ENCODE measurements at regions not wholly inside any gene's neighbourhood (a gene's known extent, or its start where the extent isn't known, plus 50 kb on each side); places are given as distances from the start of the nearest gene placed in this dataset.

DNA sequence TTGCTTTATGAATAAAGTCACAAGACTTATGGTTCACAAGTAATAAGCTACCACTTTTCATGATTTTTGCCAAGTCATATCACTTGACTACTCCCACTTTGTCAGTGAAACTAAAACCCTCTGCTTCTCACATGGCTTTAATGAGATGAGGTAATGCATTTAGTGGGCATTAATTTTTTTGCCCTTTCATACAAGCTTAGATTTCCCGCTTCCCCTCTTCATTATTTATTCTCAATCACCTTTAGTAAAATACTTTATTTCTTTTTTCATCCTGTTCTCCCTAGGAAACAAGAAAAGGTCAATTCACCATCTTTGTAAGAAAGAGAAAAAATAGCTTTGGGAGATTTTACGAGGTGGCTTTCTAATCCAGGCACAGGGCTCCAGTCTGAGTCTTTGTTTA, 109.6 kb upstream of the STARD3NL start:
- Mint-ChIP-seq H3K4me1 (ENCODE audit: low read depth, unreplicated experiment) (no peaks in the 10 kb centered on the region), H3K27me3 (ENCODE audit: low read depth, unreplicated experiment) (no peaks in the 10 kb centered on the region), H3K9me3 (ENCODE audit: unreplicated experiment) (no peaks in the 10 kb centered on the region), H3K27ac (ENCODE audit: unreplicated experiment) (no peak overlapping the region), H3K36me3 (ENCODE audit: low read depth, unreplicated experiment) (no peaks in the 10 kb centered on the region), H3K4me3 (ENCODE audit: unreplicated experiment) (no peak overlapping the region)
- Histone ChIP-seq H3K27ac (ENCODE audit: low read depth, low read length) (no peak overlapping the region), H3K4me3 (ENCODE audit: insufficient read depth, low read depth, low read length) (no peak overlapping the region), H3K9ac (ENCODE audit: low read length) (no peak overlapping the region), H4K20me1 (ENCODE audit: insufficient read depth, low read length) (no peaks in the 10 kb centered on the region), H3K4me2 (ENCODE audit: low read length) (no peak overlapping the region), H3K4me1 (ENCODE audit: insufficient read depth, low read length) (no peaks in the 10 kb centered on the region), H3K27me3 (ENCODE audit: insufficient read depth, low read length) (no peaks in the 10 kb centered on the region), H2AFZ (ENCODE audit: low read depth, low read length) (no peak overlapping the region), H3K36me3 (ENCODE audit: insufficient read depth, low read length) (no peaks in the 10 kb centered on the region), H3K79me2 (ENCODE audit: insufficient read depth, low read length) (no peaks in the 10 kb centered on the region), H3K9me3 (ENCODE audit: insufficient read depth, low read depth, low read length) (no peaks in the 10 kb centered on the region)
- DNase-seq (ENCODE audit: low read depth) (no peak), FAIRE-seq (no peak)
- TF ChIP-seq, protein P1, sequence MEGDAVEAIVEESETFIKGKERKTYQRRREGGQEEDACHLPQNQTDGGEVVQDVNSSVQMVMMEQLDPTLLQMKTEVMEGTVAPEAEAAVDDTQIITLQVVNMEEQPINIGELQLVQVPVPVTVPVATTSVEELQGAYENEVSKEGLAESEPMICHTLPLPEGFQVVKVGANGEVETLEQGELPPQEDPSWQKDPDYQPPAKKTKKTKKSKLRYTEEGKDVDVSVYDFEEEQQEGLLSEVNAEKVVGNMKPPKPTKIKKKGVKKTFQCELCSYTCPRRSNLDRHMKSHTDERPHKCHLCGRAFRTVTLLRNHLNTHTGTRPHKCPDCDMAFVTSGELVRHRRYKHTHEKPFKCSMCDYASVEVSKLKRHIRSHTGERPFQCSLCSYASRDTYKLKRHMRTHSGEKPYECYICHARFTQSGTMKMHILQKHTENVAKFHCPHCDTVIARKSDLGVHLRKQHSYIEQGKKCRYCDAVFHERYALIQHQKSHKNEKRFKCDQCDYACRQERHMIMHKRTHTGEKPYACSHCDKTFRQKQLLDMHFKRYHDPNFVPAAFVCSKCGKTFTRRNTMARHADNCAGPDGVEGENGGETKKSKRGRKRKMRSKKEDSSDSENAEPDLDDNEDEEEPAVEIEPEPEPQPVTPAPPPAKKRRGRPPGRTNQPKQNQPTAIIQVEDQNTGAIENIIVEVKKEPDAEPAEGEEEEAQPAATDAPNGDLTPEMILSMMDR (IDR thresholded peaks at IDR 0.05; ENCODE audit: insufficient read depth, low read depth, low read length) = no peak

DNA sequence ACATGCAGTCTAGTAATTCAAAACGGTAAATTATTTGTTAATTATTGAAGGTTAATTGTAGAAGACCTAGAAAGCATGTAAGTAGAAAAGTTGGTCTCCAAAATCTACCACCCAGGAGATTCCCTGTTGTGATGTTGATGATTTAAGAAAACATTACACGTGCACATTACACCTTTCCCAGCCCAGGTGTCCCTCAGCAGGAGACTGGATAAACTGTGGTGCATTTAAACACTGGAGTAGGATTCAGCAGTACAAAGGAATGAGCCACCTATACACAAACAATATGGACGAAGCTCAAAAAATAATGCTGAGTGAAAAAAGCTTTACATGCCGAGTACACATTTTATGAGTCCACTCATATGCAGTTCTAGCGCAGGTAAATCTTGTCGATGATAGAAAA, 109.0 kb upstream of the STARD3NL start:
- no peak for DNase-seq (ENCODE audit: low read depth)
- no peak overlapping the region for H3K27ac Mint-ChIP-seq (ENCODE audit: unreplicated experiment)
- FAIRE-seq = no peak
- no peak overlapping the region for H2AFZ ChIP-seq (ENCODE audit: low read depth, low read length)
- H4K20me1 ChIP-seq (ENCODE audit: insufficient read depth, low read length) = no peaks in the 10 kb centered on the region
- H3K36me3 Mint-ChIP-seq (ENCODE audit: low read depth, unreplicated experiment) = no peaks in the 10 kb centered on the region
- no peaks in the 10 kb centered on the region for H3K36me3 ChIP-seq (ENCODE audit: insufficient read depth, low read length)
- no peaks in the 10 kb centered on the region for H3K4me1 ChIP-seq (ENCODE audit: insufficient read depth, low read length)
- no peaks in the 10 kb centered on the region for H3K27me3 Mint-ChIP-seq (ENCODE audit: low read depth, unreplicated experiment)
- no peak overlapping the region for H3K4me3 ChIP-seq (ENCODE audit: insufficient read depth, low read depth, low read length)
- H3K4me3 Mint-ChIP-seq (ENCODE audit: unreplicated experiment) = no peak overlapping the region
- H3K27ac ChIP-seq (ENCODE audit: low read depth, low read length) = no peak overlapping the region
- H3K4me1 Mint-ChIP-seq (ENCODE audit: low read depth, unreplicated experiment) = no peaks in the 10 kb centered on the region
- H3K27me3 ChIP-seq (ENCODE audit: insufficient read depth, low read length) = no peaks in the 10 kb centered on the region
- H3K79me2 ChIP-seq (ENCODE audit: insufficient read depth, low read length) = no peaks in the 10 kb centered on the region
- H3K9ac ChIP-seq (ENCODE audit: low read length) = no peak overlapping the region
- H3K9me3 Mint-ChIP-seq (ENCODE audit: unreplicated experiment) = no peaks in the 10 kb centered on the region
- H3K4me2 ChIP-seq (ENCODE audit: low read length) = no peak overlapping the region
- H3K9me3 ChIP-seq (ENCODE audit: insufficient read depth, low read depth, low read length) = no peaks in the 10 kb centered on the region
- no peak for TF ChIP-seq EZH2 (IDR thresholded peaks at IDR 0.05; ENCODE audit: insufficient read depth, low read length)
- TF ChIP-seq, protein P1 (IDR thresholded peaks at IDR 0.05; ENCODE audit: insufficient read depth, low read depth, low read length) = no peak

DNA sequence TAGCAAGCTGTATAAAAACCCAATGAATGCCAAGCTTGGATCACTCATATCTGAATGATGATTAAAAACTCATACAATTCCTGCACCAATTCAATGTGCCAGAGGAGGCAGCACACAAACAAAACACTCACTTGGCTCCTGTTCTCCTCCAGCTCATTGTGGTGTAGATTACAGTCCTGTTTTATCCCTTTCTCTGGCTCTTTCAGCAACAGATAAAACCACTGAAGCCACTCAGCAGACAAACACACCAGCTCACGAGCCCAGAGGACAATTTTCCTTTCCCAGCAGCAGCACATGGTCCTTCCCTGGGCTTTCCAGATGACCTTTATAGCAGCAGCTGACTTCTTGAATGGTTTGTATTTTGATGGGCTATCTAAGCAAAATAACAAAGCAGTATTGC, 107.3 kb upstream of the STARD3NL start:
- no peaks in the 10 kb centered on the region for H3K36me3 Mint-ChIP-seq (ENCODE audit: low read depth, unreplicated experiment)
- no peaks in the 10 kb centered on the region for H3K4me1 Mint-ChIP-seq (ENCODE audit: low read depth, unreplicated experiment)
- Histone ChIP-seq H3K27me3 (ENCODE audit: insufficient read depth, low read length) (no peaks in the 10 kb centered on the region), H2AFZ (ENCODE audit: low read depth, low read length) (no peak overlapping the region), H3K4me3 (ENCODE audit: insufficient read depth, low read depth, low read length) (no peak overlapping the region), H3K27ac (ENCODE audit: low read depth, low read length) (no peak overlapping the region), H3K36me3 (ENCODE audit: insufficient read depth, low read length) (no peaks in the 10 kb centered on the region), H3K4me1 (ENCODE audit: insufficient read depth, low read length) (no peaks in the 10 kb centered on the region), H4K20me1 (ENCODE audit: insufficient read depth, low read length) (no peaks in the 10 kb centered on the region), H3K9ac (ENCODE audit: low read length) (no peak overlapping the region), H3K9me3 (ENCODE audit: insufficient read depth, low read depth, low read length) (no peaks in the 10 kb centered on the region), H3K4me2 (ENCODE audit: low read length) (no peak overlapping the region), H3K79me2 (ENCODE audit: insufficient read depth, low read length) (no peaks in the 10 kb centered on the region)
- TF ChIP-seq, protein P1 (IDR thresholded peaks at IDR 0.05; ENCODE audit: insufficient read depth, low read depth, low read length) = peak; percentile 31
- no peak for TF ChIP-seq EZH2 (IDR thresholded peaks at IDR 0.05; ENCODE audit: insufficient read depth, low read length)
- H3K9me3 Mint-ChIP-seq (ENCODE audit: unreplicated experiment) = no peaks in the 10 kb centered on the region
- FAIRE-seq (no peak), DNase-seq (ENCODE audit: low read depth) (peak; percentile 31)
- H3K4me3 Mint-ChIP-seq (ENCODE audit: unreplicated experiment) = no peak overlapping the region
- H3K27me3 Mint-ChIP-seq (ENCODE audit: low read depth, unreplicated experiment) = no peaks in the 10 kb centered on the region
- no peak overlapping the region for H3K27ac Mint-ChIP-seq (ENCODE audit: unreplicated experiment)

Data from astrocyte (in vitro differentiated cells and primary cell).